ENCODE measurements at regions not wholly inside any gene's neighbourhood (a gene's known extent, or its start where the extent isn't known, plus 50 kb on each side); places are given as distances from the start of the nearest gene placed in this dataset.

GRCh38 chr10:4775808-4776207, 50.2 kb upstream of the AKR1E2 start:
- H3K4me1 ChIP-seq: peaks cover 4% of the 10 kb centered on the region
- no peaks in the 10 kb centered on the region for H3K36me3 ChIP-seq
- TF ChIP-seq CTCF (IDR thresholded peaks at IDR 0.05; ENCODE audit: low read depth, low read length): no peak
- no peaks in the 10 kb centered on the region for H3K27me3 ChIP-seq
- DNase-seq: no peak
- H3K4me3 ChIP-seq (ENCODE audit: low read depth, low read length): no peak overlapping the region
- H3K9me3 ChIP-seq: no peaks in the 10 kb centered on the region

DNA sequence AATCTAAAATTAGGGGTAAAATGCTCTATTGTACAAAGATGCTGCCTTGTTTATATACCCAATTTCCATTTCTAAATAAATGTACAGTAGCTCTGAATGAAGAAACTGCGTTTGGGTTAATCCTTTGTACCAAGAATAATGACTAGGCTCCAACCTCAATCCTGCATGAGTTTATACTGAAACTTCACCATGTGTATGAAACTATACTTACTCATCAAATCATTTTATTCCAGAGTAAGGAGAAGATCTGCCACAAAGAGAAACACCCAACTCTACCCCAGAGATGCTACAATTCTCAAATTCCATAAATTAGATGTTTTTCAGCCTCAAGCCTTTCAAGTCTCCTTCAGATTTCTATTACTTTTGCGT, 53.8 kb upstream of the AKR1E2 start:
- Histone ChIP-seq H3K4me1 (no peaks in the 10 kb centered on the region), H3K4me3 (ENCODE audit: low read depth, low read length) (no peak overlapping the region), H3K9me3 (no peaks in the 10 kb centered on the region), H3K36me3 (no peaks in the 10 kb centered on the region), H3K27me3 (no peaks in the 10 kb centered on the region)
- no peak for DNase-seq
- TF ChIP-seq CTCF (IDR thresholded peaks at IDR 0.05; ENCODE audit: low read depth, low read length): no peak

DNA sequence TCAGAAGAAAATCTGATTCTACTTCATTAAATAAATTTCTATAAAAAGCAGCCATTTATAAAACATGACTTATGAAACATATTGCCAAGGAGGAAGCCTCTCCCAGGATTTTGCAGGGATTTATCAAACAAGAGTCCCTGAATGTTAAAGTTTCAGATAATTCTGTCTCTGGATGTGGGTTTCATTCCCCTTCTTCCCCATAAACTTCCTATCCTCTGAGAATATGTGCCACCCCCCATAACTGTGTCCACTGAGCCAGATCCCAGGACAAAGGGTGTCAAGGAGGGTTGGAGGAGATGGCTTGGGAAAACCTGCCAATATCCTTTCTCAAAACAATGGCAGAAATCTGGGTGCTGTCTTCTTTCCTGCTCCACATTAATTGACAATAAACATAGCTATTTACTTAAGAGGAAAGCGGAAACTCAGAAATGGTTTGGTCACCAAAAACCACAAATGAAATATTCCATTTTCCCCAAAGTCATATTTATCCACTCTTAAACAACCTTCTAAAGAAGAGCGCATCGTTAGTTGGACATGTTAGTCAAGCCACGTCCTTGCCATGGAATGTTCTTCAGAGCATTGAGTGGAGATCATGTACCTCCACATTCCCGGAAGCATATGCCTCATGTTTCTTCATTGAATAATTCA, 54.3 kb upstream of the AKR1E2 start:
- Histone ChIP-seq H3K27me3 (no peaks in the 10 kb centered on the region), H3K9me3 (no peaks in the 10 kb centered on the region), H3K36me3 (no peaks in the 10 kb centered on the region), H3K4me3 (ENCODE audit: low read depth, low read length) (no peak overlapping the region), H3K4me1 (no peaks in the 10 kb centered on the region)
- DNase-seq: no peak
- TF ChIP-seq CTCF (IDR thresholded peaks at IDR 0.05; ENCODE audit: low read depth, low read length): no peak

GRCh38 chr10:4770801-4771553, 55.0 kb upstream of the AKR1E2 start:
- TF ChIP-seq CTCF (IDR thresholded peaks at IDR 0.05; ENCODE audit: low read depth, low read length): 0 out of 2 replicates have a peak, but pooled peaks have one; percentile 28
- no peaks in the 10 kb centered on the region for H3K27me3 ChIP-seq
- DNase-seq: no peak
- no peaks in the 10 kb centered on the region for H3K9me3 ChIP-seq
- no peaks in the 10 kb centered on the region for H3K36me3 ChIP-seq
- H3K4me3 ChIP-seq (ENCODE audit: low read depth, low read length): no peak overlapping the region
- H3K4me1 ChIP-seq: no peaks in the 10 kb centered on the region

- H3K27me3 ChIP-seq: no peaks in the 10 kb centered on the region; the same call in 1 of the 2 replicates
- H3K4me3 ChIP-seq (ENCODE audit: low read depth, low read length): no peak overlapping the region
- H3K4me1 ChIP-seq: no peaks in the 10 kb centered on the region
- DNase-seq: no peak
- H3K9me3 ChIP-seq: no peaks in the 10 kb centered on the region
- no peak for TF ChIP-seq CTCF (IDR thresholded peaks at IDR 0.05; ENCODE audit: low read depth, low read length)
- no peaks in the 10 kb centered on the region for H3K36me3 ChIP-seq
These were observed 57.6 kb upstream of the AKR1E2 start for GRCh38 chr10:4768416-4768815.
